ENCODE measurements at regions not wholly inside any gene's neighbourhood (a gene's known extent, or its start where the extent isn't known, plus 50 kb on each side); places are given as distances from the start of the nearest gene placed in this dataset.
"Not testable (repeated sequence)": the region's sequence is repeated elsewhere in the genome, so short reads cannot be mapped to it uniquely, and the experiment has no call there.

DNA sequence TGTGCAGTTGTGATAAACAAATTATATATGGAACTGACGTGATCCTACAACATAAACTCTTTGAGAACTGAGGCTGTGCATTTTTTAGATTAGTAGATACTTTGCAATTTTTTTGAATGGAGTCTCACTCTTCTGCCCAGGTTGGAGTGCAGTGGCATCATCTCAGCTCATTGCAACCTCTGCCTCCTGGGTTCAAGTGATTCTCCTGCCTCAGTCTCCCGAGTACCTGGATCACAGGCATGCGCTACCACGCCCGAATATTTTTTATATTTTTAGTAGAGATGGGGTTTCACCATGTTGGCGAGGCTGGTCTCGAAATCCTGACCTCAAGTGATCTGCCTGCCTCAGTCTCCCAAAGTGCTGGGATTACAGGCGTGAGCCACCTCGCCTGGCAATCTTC is 145.9 kb downstream of the POTEH start:
- not testable (repeated sequence) for DNase-seq (ENCODE audit: low read depth in 3 of 3)

DNA sequence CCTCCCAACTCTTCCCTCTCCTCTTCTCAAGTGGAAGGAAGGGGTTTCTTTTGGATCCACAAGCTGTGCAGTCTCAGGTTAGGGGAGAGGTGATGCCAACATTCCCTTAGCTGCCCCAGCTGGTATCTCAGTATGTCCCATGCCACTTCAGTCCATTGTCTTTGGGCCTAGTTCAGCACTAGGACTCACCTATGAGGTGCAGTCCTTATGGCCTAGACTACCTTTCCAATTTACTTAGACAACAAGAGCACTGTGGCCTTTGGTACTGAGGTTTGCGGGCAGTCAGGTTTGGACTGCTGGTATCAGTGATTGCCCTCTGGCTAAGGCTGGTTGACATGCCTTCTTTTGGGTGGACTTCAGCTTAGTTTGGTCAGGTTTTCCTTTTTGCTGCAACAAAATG is 159.9 kb downstream of the POTEH start:
- DNase-seq (ENCODE audit: low read depth in 3 of 3) = not testable (repeated sequence)

DNA sequence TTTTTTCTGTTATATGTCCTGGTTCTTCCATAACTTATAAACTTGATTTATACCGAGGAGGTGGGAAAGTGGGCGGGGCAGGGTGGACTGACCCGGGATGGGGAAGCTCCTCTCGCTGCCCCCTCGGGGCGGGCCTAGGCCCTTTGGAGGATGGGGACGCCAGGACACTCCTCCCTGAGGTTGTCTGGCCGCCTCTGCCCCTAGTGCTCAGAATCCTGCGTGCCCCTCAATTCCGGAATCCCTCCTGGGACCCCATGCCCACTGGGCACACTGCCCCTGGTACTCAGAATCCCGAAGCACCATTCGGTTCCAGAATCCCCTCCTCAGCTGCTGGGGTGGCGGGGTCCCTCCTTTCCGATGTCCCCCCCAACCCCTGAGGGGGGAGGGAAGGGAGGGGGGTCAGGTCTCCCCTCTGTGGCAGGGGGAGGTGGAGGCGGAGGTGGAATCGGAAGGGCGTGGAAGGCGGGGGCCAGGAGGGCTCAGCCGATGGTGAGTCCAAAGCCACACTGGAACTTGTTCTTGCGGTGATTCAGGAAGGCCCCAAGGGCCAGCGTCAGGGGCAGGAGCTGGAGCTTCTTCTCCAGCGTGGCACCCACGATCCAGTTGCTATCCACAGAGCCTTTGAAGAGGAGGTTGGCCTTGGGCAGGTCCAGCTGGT is 164.0 kb downstream of the POTEH start:
- not testable (repeated sequence) for DNase-seq (ENCODE audit: low read depth in 3 of 3)

DNA sequence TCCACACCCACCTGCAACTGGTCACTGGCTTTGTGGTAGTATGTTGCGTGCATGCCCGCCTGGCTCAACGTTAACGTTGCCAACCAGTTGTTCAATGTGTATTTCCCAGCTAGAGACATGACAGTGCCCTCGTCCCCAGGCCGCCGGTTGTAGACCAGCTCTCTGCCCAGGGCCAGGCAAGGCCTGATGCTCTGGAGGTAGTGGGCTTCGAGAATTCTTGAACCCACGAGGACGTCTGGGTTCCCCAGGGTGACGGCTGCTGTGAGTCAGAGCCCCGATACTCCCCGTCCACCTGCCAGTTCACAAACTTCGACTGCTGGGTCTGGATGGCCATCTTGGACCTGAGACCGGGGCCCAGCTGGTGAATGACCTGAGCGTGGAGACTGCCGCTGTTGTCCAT is 164.6 kb downstream of the POTEH start:
- peak in 1 of 3 experiments; percentile 0 for DNase-seq (ENCODE audit: low read depth in 3 of 3)

- not testable (repeated sequence) for DNase-seq (ENCODE audit: low read depth in 3 of 3)
Measured at GRCh38 chr22:15854978-15855377, 165.2 kb downstream of the POTEH start.

DNA sequence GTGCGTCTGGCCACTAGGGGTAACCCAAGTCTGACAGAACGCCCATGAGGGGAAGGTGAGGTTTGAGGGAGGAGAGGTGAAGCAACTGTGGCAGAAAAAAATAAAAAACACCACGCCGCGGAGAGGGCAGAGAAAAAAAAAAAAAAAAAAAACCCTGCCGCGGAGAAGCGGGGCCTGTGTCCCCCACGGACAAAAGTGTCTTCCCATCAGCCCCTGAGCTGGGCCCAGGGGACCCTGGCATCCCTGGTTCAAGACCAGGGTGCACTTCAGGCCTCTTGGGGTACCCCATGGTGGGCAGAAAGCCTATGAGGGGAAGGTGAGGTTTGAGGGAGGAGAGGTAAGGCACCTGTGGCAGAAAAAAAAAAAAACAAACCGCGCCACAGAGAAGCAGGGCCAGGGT is 191.1 kb downstream of the POTEH start:
- not testable (repeated sequence) for DNase-seq (ENCODE audit: low read depth in 3 of 3)

DNA sequence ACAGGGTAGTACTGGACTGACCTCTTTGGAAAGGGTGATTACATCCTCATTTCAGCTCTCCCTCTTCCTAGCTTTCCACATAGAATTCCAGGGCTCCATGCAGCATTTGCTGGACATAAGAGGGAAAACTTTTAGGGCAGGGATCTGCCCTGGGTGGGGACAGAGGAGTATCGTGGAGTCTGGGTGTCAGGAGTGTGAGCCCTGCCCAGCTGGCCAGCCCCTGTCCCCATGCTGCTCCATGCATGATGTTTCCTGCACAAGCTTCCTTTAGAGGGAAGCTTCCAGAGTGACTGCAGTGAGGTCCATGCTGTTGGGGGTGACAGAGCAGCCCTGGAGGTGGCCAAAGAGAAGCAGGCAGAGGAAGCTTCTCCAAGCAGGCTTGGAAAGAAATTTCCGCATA is 214.5 kb downstream of the POTEH start:
- not testable (repeated sequence) for DNase-seq (ENCODE audit: low read depth in 3 of 3)

DNA sequence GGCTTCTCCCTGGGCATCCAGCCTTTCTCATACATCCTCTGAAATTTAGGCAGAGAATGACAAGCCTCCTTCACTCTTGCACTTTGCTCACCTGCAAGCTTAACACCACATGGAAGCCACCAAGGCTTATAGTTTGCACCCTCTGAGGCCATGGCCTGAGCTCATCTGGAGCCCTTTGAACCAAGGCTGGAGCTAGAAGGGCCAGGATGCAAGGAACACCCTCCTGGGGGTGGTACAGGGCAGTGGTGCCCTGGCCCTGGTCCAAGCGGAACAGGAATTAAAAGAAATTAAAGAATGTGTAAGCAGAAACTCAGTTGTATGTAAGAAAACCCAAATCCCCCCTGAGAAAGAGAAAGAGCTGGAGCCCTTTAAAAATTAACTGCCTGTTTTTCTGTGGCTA is 221.9 kb downstream of the POTEH start:
- not testable (repeated sequence) for DNase-seq (ENCODE audit: low read depth in 3 of 3)

DNA sequence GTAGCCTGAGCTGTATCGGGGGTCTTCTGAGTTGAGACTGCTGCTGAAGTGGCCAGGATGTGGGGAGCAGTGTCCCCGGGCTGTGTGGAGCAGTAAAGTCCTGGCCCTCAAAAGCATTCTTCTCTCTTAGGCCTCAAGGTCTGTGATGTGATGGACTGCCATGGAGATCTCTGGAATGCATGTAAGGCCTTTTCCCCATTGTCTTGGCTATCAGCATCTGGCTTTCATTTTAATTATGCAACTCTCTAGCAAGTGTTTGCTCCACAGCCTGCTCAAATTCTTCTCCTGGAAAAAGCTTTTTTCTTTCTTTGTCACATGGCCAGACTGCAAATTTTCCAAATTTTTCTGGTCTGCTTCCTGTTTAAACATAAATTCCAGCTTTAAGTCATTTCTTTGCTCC is 229.3 kb downstream of the POTEH start:
- DNase-seq (ENCODE audit: low read depth in 3 of 3) = not testable (repeated sequence)

DNA sequence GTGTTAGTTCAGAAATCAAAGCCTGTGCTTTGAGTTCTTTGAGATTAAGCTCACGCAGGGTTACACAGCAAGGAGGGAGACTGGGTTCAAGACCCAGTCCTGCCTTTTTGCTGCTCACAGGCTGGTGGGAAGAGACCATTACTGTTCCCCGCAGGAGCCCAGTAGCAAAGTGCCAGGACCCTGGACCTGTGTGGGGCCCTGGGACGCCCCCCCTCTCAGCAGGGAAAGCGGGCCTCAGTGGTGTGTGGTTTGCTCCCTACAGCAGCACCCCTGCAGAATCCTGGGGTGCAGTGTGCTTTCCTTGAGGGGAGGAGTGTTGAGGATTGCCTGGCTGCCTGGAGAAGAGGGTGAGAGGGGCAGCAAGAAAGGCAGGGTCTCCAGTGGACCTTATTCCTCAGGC is 231.1 kb downstream of the POTEH start:
- not testable (repeated sequence) for DNase-seq (ENCODE audit: low read depth in 3 of 3)

DNA sequence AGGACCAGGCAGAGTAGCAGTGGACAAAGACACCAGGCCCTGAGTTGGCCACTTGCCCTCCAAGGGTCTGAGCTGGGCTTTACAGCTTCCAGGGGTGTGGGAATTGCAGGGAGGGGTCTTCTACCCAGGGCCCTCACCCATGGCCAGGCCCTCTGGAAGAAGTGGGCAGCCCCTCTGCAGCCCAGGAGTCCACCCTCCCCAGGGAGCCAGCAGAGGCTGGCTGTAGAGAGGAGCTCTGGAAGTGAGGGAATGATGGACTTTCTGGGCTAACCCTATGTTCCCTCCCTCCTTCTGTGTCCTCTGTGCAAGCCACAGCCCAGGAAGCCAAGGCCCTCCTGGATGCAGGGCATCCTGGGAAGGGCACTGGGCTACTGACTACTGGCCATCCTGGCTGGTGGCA is 232.3 kb downstream of the POTEH start:
- DNase-seq (ENCODE audit: low read depth in 3 of 3) = not testable (repeated sequence)

DNA sequence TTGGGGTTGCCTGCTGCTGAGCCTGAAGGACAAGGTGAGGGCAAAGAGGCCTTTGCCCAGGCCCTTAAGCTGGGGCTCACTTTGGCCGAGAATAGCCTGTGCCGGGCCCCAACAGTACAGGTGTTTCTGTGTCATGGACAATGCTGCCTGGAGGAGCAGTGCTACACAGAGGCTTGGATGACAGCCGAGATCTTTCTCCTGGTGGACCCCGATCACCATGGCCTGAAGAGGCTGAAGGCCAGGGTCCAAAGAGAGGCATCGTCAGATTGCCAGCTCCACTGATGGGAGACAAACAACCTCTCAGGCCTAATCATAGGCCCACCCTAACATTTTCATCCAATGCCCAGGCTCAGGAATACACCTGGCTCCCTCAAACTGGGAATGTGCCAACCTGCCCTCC is 232.8 kb downstream of the POTEH start:
- DNase-seq (ENCODE audit: low read depth in 3 of 3) = not testable (repeated sequence)

DNA sequence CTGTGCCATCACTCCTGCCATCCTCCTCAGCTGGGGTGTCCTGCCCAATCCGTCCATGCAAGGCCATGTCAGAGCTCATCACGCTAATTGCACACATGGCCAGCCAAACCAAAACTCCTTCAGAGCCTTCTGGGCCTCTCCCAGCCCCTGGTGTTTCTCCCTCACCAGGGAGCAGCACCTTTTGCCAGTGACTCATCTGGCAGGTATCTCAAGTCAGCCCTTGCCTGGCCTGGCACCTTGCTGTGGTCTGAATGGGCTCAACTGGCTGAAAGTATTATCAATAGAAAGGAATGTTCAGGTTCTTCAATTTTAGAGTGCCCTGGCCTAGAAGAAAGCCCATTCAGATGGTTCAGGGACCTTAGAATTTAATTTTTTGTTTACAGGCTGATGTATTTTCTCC is 235.0 kb downstream of the POTEH start:
- DNase-seq (ENCODE audit: low read depth in 3 of 3) = not testable (repeated sequence)

DNA sequence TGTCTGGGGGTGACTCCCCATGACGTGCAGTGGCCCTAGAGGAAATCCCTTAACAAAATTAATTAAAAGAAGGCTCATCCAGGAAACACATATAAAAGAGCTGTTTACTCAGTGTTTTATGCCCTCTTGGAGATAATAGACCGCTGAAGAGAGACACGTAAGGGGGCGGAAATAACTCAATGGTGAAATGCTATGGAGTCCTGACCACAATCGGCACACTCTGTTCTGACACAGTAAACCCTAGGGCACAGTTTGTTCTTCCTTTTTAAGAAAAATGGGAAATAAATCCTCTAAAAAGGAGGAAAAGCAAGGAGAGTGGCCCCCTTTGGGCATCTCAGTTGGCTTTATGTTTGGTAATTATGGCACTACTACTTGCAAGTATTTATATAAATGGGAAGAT is 237.3 kb downstream of the POTEH start:
- DNase-seq (ENCODE audit: low read depth in 3 of 3) = not testable (repeated sequence)

All from stimulated activated CD4-positive, alpha-beta T cell treated with anti-CD3 and anti-CD28 coated beads, TNF-alpha, amount 100 ng/mL, for 4 hours (primary cell).